Trophoblast cell (in vitro differentiated cells and primary cell): ENCODE measurements at regions not wholly inside any gene's neighbourhood (a gene's known extent, or its start where the extent isn't known, plus 50 kb on each side); places are given as distances from the start of the nearest gene placed in this dataset.

ENCODE experiments used
- DNase-seq, 2 donors: peaks; one replicate each; pipeline ENCODE4 v3.0.0-alpha.2; 2016
- H2AFZ ChIP-seq: 2 replicates; pipeline ENCODE4 v1.6.1; 2013; ENCODE audit warnings: low read length, moderate library complexity, mild to moderate bottlenecking; ENCODE audit not compliant: insufficient read depth, poor library complexity
- H2AK5ac ChIP-seq: 2 replicates; pipeline ENCODE4 v1.6.1; 2013; ENCODE audit warnings: mild to moderate bottlenecking, low read length
- H2BK120ac ChIP-seq: 2 replicates; pipeline ENCODE4 v1.6.1; 2013; ENCODE audit warnings: low read length, mild to moderate bottlenecking, moderate library complexity; ENCODE audit not compliant: insufficient read depth, poor library complexity
- H2BK12ac ChIP-seq: 2 replicates; pipeline ENCODE4 v1.6.1; 2013; ENCODE audit warnings: mild to moderate bottlenecking, low read length, moderate library complexity
- H2BK5ac ChIP-seq: 2 replicates; pipeline ENCODE4 v1.6.1; 2013; ENCODE audit warnings: low read length, low read depth, moderate library complexity, mild to moderate bottlenecking; ENCODE audit not compliant: poor library complexity
- H3K14ac ChIP-seq: 2 replicates; pipeline ENCODE4 v1.6.1; 2013; ENCODE audit warnings: mild to moderate bottlenecking, low read length
- H3K18ac ChIP-seq: 2 replicates; pipeline ENCODE4 v1.6.1; 2013; ENCODE audit warnings: mild to moderate bottlenecking, low read length
- H3K23ac ChIP-seq: 2 replicates; pipeline ENCODE4 v1.6.1; 2013; ENCODE audit warnings: low read length
- H3K27ac ChIP-seq: 2 replicates; pipeline ENCODE4 v1.5.1; 2013; ENCODE audit warnings: low read depth, mild to moderate bottlenecking, inconsistent platforms, low read length, moderate library complexity
- H3K27me3 ChIP-seq: 2 replicates; pipeline ENCODE4 v1.6.1; 2013; ENCODE audit warnings: inconsistent platforms, mild to moderate bottlenecking, low read length, moderate library complexity; ENCODE audit not compliant: insufficient read depth
- H3K36me3 ChIP-seq, 2 experiments: 1 replicate in 1 of 2; 2 replicates in 1 of 2; pipeline ENCODE4 v1.6.1; 2013; ENCODE audit warnings: low read length in 2 of 2, mild to moderate bottlenecking in 2 of 2, moderate library complexity in 1 of 2; ENCODE audit not compliant: insufficient read depth in 2 of 2, control insufficient read depth in 1 of 2
- H3K4ac ChIP-seq: 2 replicates; pipeline ENCODE4 v1.6.1; 2013; ENCODE audit warnings: low read depth, mild to moderate bottlenecking, low read length, moderate library complexity
- H3K4me1 ChIP-seq, 2 experiments: 1 replicate in 1 of 2; 2 replicates in 1 of 2; pipeline ENCODE4 v1.6.1; 2013; ENCODE audit warnings: low read length in 2 of 2, mild to moderate bottlenecking in 2 of 2, moderate library complexity in 1 of 2; ENCODE audit not compliant: insufficient read depth in 2 of 2, control insufficient read depth in 1 of 2
- H3K4me2 ChIP-seq: 2 replicates; pipeline ENCODE4 v1.6.1; 2013; ENCODE audit warnings: inconsistent platforms, mild to moderate bottlenecking, low read length, moderate library complexity
- H3K4me3 ChIP-seq: 2 replicates; pipeline ENCODE4 v1.5.1; 2013; ENCODE audit warnings: mild to moderate bottlenecking, low read depth, low read length, inconsistent platforms
- H3K79me1 ChIP-seq: one replicate; pipeline ENCODE4 v1.6.1; 2013; ENCODE audit warnings: low read length
- H3K79me2 ChIP-seq: 2 replicates; pipeline ENCODE4 v1.6.1; 2013; ENCODE audit warnings: low read length, mild to moderate bottlenecking; ENCODE audit not compliant: control insufficient read depth, insufficient read depth, poor library complexity
- H3K9ac ChIP-seq: 2 replicates; pipeline ENCODE4 v1.6.1; 2013; ENCODE audit warnings: mild to moderate bottlenecking, low read length
- H3K9me3 ChIP-seq: 2 replicates; pipeline ENCODE4 v1.6.1; 2013; ENCODE audit warnings: low read depth, mild to moderate bottlenecking, control low read depth, inconsistent platforms, low read length; ENCODE audit not compliant: insufficient read depth
- H4K12ac ChIP-seq: 2 replicates; pipeline ENCODE4 v1.6.1; 2013; ENCODE audit warnings: low read depth, mild to moderate bottlenecking, low read length, moderate library complexity
- H4K8ac ChIP-seq: 2 replicates; pipeline ENCODE4 v1.6.1; 2013; ENCODE audit warnings: low read depth, mild to moderate bottlenecking, low read length, moderate library complexity
- H4K91ac ChIP-seq: one replicate; pipeline ENCODE4 v1.6.1; 2013; ENCODE audit warnings: low read depth, mild to moderate bottlenecking, low read length, moderate library complexity
- WGBS: extraction: QIAGEN DNeasy Blood & Tissue Kit; methylation state at CpG from one replicate; pipeline ENCODE4 v1.1.7; 2013; ENCODE audit warnings: missing lambda C conversion rate; ENCODE audit not compliant: insufficient read length, insufficient coverage; ENCODE audit errors: extremely low coverage; 5-methylcytosine and 5-hydroxymethylcytosine counted together

DNA sequence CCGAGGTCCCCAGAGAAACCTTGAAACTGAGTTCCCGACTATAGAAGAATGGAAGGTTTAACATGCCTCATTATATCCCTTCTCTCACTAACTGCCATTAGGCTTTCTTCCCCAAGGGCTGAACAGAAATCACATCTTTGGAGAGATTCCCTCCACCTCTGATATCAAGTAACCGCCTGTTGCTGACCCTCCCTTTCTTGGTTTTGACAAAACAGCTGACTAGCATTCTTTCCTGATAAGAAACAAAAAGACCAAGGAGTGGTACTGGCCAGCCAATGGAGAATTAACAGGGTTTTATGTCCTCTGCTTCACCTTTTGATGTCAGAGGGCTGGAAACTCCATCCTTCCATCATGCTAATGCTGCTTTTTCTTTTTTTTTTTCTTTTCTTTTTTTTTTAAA is 176.6 kb upstream of the ADGRB3 start:
- Histone ChIP-seq H4K91ac (no peak overlapping the region), H3K79me2 (no peaks in the 10 kb centered on the region), H3K4ac (no peak overlapping the region), H2AK5ac (no peak overlapping the region), H4K8ac (no peak overlapping the region), H2BK120ac (no peak overlapping the region), H3K4me1 (no peaks in the 10 kb centered on the region), H2AFZ (no peak overlapping the region), H3K9ac (no peak overlapping the region), H3K18ac (no peak overlapping the region), H3K14ac (no peak overlapping the region), H3K36me3 (no peaks in the 10 kb centered on the region), H3K27ac (no peak overlapping the region), H2BK12ac (no peak overlapping the region), H3K23ac (no peak overlapping the region), H2BK5ac (no peak overlapping the region), H3K4me2 (no peak overlapping the region), H3K79me1 (no peaks in the 10 kb centered on the region), H3K27me3 (no peaks in the 10 kb centered on the region), H4K12ac (no peak overlapping the region), H3K4me3 (no peak overlapping the region), H3K9me3 (peaks cover 4% of the 10 kb centered on the region)
- no peak for DNase-seq
- no CpG with 5 or more reads among the region's 3 CpGs for WGBS

- Histone ChIP-seq H3K4me2 (no peak overlapping the region), H3K36me3 (no peaks in the 10 kb centered on the region), H3K27ac (no peak overlapping the region), H3K79me1 (no peaks in the 10 kb centered on the region), H2BK5ac (no peak overlapping the region), H3K79me2 (no peaks in the 10 kb centered on the region), H3K27me3 (no peaks in the 10 kb centered on the region), H3K9ac (no peak overlapping the region), H3K14ac (no peak overlapping the region), H3K4me3 (no peak overlapping the region), H3K23ac (no peak overlapping the region), H3K18ac (no peak overlapping the region), H2AFZ (no peak overlapping the region), H4K12ac (no peak overlapping the region), H3K4ac (no peak overlapping the region), H3K9me3 (no peaks in the 10 kb centered on the region), H2BK120ac (no peak overlapping the region), H2BK12ac (no peak overlapping the region), H4K91ac (no peak overlapping the region), H3K4me1 (no peaks in the 10 kb centered on the region), H2AK5ac (no peak overlapping the region), H4K8ac (no peak overlapping the region)
- no peak for DNase-seq
- no CpG with 5 or more reads among the region's 4 CpGs for WGBS
These were observed 188.0 kb upstream of the ADGRB3 start for GRCh38 chr6:68447112-68447511.

- no peak overlapping the region for H2AFZ ChIP-seq
- no peaks in the 10 kb centered on the region for H3K79me2 ChIP-seq
- no peak for DNase-seq
- H3K27me3 ChIP-seq: no peaks in the 10 kb centered on the region
- H2BK5ac ChIP-seq: no peak overlapping the region
- no peak overlapping the region for H2AK5ac ChIP-seq
- no peaks in the 10 kb centered on the region for H3K36me3 ChIP-seq
- H3K9me3 ChIP-seq: no peaks in the 10 kb centered on the region
- no peak overlapping the region for H4K12ac ChIP-seq
- H3K4ac ChIP-seq: no peak overlapping the region
- H2BK12ac ChIP-seq: no peak overlapping the region
- no peak overlapping the region for H3K14ac ChIP-seq
- no peak overlapping the region for H2BK120ac ChIP-seq
- no peaks in the 10 kb centered on the region for H3K4me1 ChIP-seq
- H3K9ac ChIP-seq: no peak overlapping the region
- no peak overlapping the region for H3K18ac ChIP-seq
- H3K4me3 ChIP-seq: no peak overlapping the region
- no peak overlapping the region for H4K8ac ChIP-seq
- H4K91ac ChIP-seq: no peak overlapping the region
- no peak overlapping the region for H3K23ac ChIP-seq
- no peaks in the 10 kb centered on the region for H3K79me1 ChIP-seq
- H3K27ac ChIP-seq: no peak overlapping the region
- H3K4me2 ChIP-seq: no peak overlapping the region
These were observed 189.2 kb upstream of the ADGRB3 start for GRCh38 chr6:68445926-68446325.

DNA sequence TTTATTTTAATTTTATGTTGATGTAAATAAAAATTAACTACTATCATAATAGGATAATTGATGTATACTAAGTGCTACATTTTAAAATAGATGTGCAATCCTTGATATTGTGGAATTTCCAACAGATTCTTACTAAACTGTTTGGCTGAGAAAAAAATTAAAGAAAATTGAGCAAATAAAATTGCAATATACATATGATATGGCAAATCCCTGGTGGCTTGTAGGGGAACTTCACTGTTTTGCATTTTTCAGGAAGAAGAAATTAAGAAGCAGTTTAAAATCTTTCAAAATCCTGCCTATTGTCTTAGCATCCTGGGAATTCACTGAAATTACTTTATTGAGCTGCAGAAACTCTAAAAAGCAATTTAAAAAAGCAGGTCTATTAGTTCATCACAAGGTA is 191.4 kb upstream of the ADGRB3 start:
- no peak overlapping the region for H3K4me2 ChIP-seq
- H3K4me1 ChIP-seq: no peaks in the 10 kb centered on the region
- no peaks in the 10 kb centered on the region for H3K79me1 ChIP-seq
- no peak overlapping the region for H2AFZ ChIP-seq
- H3K23ac ChIP-seq: no peak overlapping the region
- no peak overlapping the region for H4K12ac ChIP-seq
- H3K4me3 ChIP-seq: no peak overlapping the region
- no peak overlapping the region for H3K27ac ChIP-seq
- no peak overlapping the region for H2BK5ac ChIP-seq
- no peak overlapping the region for H2BK120ac ChIP-seq
- H2BK12ac ChIP-seq: no peak overlapping the region
- H3K9me3 ChIP-seq: no peaks in the 10 kb centered on the region
- H3K79me2 ChIP-seq: no peaks in the 10 kb centered on the region
- H4K91ac ChIP-seq: no peak overlapping the region
- H3K36me3 ChIP-seq: no peaks in the 10 kb centered on the region
- no peak overlapping the region for H4K8ac ChIP-seq
- no peaks in the 10 kb centered on the region for H3K27me3 ChIP-seq
- DNase-seq: no peak
- H3K9ac ChIP-seq: no peak overlapping the region
- no peak overlapping the region for H3K18ac ChIP-seq
- H3K14ac ChIP-seq: no peak overlapping the region
- H3K4ac ChIP-seq: no peak overlapping the region
- H2AK5ac ChIP-seq: no peak overlapping the region

GRCh38 chr6:68427630-68428029 is 207.5 kb upstream of the ADGRB3 start:
- Histone ChIP-seq H2BK12ac (no peak overlapping the region), H3K9ac (no peak overlapping the region), H2AK5ac (no peak overlapping the region), H3K23ac (no peak overlapping the region), H3K79me2 (no peaks in the 10 kb centered on the region), H4K8ac (no peak overlapping the region), H2AFZ (no peak overlapping the region), H3K27ac (no peak overlapping the region), H3K4me3 (no peak overlapping the region), H2BK120ac (no peak overlapping the region), H2BK5ac (no peak overlapping the region), H3K4me1 (no peaks in the 10 kb centered on the region), H3K14ac (no peak overlapping the region), H3K18ac (no peak overlapping the region), H3K4ac (no peak overlapping the region), H3K9me3 (no peaks in the 10 kb centered on the region), H3K36me3 (no peaks in the 10 kb centered on the region), H4K91ac (no peak overlapping the region), H3K4me2 (no peak overlapping the region), H4K12ac (no peak overlapping the region), H3K27me3 (no peaks in the 10 kb centered on the region), H3K79me1 (no peaks in the 10 kb centered on the region)
- DNase-seq: no peak
